OCI-M1 (cell line): ENCODE measurements at regions not wholly inside any gene's neighbourhood (a gene's known extent, or its start where the extent isn't known, plus 50 kb on each side); places are given as distances from the start of the nearest gene placed in this dataset.

Experiments used
- DNase-seq: peaks from one replicate; lab custom pipeline; 2025; lab: John Stamatoyannopoulos, UW

DNA sequence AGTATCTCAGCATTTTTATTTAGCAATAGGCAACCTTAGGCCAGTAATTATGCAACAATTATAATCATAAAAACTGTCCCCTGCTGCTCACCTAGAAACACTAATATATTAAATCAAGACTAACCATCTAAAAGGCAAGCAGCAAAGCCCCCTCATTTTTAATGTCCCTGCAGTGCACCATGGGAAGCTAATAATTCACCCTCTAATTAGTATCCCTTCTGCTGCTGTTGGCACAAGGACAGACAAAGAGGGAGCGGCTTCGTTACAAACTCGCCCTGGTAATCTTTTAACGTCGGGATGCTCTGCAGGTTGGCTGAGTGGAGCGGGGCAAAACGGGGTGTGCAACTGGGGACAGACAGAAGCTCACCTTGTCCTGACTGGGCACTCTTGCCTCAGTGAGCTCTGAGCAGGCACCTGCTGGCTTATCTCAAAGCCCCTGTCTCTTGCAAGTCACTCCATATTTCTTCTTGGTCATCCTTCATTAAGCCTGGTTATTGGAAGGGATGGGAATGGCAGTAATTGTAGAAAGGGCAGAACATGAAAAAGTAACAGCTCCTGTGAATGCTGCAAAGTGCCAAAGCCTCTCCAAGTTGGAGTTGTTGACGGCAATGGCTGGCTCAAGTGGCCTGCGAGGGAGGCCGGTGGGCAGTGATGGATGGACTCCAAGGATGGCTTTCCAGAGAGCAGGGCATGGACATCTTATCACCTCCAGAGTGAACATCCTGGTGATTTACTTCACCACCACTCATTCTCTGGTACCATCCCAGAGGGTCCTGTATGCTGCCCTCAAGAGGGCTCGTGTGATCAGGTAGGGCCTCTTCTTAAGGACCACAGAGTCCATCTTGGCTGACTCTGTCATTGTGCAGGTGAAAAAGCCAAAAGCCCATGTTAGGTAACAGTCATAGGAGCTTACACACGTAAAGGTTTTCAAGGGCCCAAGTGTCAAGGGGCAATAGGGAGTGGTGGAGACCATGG, 219.6 kb upstream of the N4BP1 start:
- no peak for DNase-seq

DNA sequence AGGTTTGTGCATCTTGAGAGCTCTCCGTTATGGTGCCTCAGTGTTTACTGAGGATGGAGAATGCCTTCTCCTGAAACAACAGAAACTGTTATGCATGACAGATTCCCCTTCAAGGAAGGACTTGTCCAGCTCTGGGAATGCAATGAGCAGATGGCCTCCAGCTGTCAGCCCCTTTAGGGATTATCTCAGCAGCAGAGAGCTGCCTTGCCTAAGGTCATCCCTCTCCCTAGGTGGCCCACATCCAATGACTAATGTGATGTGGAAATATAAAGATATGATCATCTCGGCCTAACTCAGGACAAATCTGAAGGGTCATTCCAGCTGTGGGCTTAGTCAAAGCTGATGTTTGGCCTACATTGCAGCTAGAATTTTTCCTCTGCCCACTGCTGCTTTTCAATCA, 214.3 kb upstream of the N4BP1 start:
- no peak for DNase-seq

DNA sequence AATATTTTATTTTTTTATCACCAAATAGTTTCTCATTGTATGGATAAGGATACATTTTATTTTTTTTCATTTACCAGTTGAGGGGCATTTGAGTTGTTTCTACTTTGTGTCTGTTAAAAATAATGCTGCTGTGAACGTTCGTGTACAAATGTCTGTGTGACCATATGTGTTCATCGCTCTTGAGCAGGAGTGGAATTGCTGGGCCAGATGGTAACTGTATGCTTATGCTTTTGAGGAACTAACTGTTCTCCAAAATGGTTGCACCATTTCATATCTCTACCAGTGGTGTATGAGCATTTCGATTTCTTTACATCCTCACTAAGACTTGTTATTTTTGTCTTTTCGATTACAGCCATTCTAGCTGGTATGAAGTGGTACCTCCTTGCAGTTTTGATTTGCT, 212.5 kb upstream of the N4BP1 start:
- DNase-seq, result no peak

DNA sequence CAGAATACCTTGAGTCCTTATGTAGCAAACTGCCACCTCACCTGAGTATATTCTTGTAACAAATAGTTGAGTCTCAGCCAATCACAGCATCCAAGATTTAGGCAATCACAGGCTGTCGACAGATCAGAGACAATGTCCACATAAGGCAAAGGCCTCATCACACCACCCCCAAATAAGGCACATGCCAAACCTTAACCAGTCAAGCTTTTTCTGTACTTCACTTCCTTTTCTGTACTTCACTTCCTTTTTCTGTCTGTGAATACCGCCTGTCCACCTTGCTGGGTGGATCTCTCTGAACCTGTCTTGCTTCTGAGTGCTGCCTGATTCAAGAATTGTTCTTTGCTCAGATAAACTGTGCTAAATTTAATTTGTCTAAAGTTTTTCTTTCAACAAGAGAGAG, 210.4 kb upstream of the N4BP1 start:
- no peak for DNase-seq

DNA sequence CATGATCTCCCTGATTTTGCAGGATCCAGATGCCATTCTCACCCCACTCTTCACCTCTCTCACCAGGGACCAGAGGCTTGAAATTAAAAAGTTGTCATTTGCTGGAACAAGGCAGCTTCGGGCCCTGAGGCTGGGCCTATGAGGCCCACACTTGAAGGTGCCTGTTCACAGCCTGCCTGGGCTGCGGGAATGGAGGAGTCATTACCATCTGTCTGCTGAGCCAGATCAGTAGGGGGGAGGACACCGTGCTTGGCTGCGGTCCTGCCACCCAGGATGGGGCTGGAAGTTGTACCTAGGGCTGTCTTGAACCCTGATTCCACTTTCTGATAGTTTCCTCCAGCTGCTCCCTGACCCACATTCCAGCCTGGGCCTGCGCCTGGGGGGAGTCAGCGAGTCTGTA, 208.3 kb upstream of the N4BP1 start:
- no peak for DNase-seq

DNA sequence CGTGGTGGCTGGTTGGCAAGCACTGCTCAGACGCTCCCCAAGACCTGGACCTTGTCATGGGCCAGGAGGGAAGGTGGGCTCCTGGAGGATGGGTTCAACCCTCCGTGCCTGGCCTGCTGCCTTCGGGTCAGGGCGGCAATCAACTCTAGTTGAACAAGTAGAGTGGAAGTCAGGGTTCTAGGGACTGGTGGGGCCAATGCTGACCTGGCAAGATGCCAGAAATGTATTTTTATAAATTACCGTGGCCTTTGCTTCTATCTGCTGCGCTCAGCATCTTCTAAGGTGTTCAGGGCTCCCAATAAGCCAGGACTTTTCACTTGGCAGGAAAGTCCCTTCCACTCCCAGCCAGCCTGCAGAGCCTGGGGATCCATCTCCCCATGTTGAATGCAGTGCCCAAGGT, 207.1 kb upstream of the N4BP1 start:
- no peak for DNase-seq

DNA sequence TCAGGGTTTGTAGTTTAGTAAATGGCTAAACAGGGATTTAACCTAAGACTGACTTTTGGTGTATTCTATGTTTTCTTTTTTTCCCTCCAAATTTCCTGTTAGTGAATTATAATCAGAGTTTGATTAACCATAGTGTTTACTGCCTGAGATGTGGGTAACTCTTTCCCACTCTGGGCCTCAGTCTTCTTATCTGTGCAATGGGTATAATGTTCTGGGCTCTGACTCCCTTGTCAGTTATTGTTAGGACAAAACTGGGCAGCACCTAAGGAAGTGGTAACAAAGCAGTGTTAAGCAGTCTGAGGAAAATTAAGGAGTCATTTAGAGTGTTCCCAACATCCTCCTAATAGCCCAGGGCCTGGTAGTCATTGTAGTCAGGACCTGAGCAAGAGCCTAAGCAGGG, 206.4 kb upstream of the N4BP1 start:
- DNase-seq, result no peak

DNA sequence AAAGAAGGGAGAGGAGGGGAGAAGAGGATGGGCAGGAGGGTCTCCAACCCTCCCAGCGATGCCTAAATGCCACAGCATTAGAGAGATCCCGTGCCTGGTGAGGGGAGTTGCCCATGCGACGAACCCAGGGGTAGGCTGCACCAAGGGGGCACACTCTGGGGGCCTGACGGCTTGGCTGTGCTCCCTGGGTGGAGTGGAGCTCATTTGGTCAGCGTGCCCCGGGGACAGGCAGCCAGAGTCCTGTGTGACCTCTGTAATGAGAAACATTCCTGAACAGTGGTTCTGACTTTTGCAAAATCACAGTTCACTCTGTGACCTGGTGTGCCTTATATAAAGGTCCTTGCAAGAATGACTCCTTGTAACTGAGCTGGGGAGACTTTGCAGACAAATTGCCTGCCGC, 205.0 kb upstream of the N4BP1 start:
- no peak for DNase-seq

DNA sequence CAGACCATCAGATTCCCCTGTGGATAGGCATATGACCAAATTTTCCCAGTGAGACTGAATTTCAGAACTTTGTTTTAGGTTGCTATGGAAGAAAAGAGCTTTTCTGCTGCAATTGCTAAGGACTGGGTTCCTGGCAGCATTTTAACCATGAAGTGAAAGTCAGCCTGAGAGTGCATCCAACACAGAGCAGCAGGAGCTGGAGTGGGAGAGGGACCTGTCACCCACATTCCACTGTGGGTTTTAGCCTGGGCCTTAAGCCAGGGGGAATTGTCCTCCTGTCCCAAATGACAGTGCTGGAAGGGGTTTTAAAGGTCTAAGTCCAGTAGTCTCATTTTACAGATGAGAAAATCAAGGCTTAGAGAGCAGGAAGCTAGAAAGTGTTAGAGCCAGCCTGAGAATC, 203.5 kb upstream of the N4BP1 start:
- DNase-seq, result no peak

DNA sequence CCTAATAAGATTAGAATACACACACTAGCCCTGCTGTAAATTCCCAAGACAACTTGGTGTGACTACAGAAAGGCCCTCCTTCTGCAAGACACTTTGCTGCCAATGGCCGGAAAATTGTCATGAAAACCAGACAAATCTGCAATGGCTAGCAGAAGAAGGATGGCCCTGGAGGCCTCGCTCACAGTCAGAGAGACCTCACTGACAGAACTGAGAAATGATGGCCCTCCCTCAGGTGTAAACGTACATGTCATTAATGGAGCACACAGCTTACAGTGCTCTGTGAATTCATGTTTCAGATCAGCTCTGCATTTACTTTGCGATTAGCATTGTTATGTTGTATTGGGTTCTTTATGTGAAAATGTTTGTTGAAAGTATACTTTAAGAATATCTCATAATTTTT, 202.9 kb upstream of the N4BP1 start:
- no peak for DNase-seq

DNA sequence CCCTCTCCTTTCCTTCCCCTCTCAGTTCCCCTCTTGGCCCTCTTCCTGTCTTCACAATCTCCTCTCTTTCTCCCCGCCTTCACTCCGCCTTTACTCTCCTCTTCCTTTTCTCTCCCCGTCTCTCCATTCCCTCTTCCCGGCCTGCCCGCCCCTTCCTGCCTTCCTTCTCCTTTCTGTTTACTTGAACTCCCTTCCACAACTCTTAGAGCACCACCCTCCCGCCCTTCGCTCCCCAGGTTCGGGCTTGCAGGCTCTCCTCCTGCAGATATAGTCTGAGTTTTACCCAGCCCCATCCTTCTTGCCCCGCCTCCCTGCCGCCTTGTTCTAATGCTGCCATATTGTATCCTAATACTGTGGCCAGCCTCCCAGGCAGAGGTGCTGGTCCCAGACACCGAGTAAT, 201.5 kb upstream of the N4BP1 start:
- no peak for DNase-seq

DNA sequence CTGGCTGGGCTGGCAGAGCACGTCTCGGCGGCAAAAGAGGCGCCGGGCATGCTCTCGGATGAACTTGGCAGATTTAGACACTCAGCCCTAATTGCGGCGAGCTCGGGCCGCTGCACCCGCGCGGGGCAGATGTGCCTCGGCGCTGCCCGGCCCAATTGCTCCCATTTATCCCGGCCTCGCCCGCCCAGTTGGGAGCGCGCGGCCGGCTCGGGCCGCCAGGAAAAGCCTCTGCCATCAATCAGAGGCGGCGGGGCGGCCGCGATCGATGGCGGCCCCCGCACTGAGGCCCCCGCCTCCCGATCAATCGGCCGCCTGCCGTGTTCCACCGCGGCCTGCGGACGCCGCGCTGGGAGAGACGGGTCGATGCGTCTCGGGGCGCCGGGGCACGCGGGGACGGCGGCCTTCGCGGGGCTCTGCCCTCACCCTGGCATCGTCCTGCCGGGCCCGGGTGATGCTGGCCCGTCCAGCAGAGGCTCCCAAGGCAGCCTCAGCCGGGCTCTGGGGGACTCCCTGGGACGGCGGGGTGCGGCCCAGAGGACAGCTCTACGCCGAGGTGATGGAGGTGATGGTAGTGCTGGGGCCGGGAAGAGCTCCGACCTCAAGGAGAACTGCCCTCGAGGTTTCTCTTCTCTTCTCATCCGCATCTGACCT, 200.9 kb upstream of the N4BP1 start:
- DNase-seq, result no peak

DNA sequence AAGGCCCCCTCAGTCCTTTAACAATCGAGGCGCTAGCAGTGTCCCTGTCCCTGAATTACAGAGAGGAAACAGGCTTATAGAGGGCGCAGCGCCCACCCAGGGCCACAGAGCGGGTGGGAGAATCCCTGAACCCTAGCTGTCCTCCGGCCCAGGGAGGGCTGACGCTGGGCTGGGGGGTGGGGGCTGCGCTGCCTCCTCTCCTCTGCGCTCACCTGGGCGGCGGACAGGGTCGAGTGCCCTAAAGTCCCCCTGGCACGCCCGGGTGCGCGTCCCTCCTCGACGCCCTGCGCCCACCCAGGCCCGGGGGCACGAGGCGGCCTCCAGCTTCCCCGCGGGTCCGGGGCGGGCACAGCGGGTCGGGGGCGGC, 200.4 kb upstream of the N4BP1 start:
- no peak for DNase-seq

DNA sequence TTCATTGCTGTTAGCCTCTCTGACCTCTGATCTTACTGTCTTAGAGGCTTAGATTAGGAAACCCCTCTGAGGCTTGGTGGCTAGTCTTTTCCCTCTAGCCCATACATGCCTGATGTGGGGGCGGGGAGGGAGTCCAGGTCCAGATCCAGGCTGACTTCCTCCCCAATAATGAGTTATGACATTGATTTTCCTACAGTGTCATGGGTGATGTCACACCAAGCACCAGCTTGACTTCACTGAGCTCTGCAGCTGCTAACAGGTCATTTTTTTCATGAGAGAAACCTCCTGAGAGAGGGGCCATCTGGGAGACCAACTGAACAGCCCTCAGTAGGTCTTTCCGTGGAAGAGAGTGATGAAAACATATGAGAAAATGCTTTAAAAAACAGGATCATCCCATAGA, 180.2 kb upstream of the N4BP1 start:
- no peak for DNase-seq

DNA sequence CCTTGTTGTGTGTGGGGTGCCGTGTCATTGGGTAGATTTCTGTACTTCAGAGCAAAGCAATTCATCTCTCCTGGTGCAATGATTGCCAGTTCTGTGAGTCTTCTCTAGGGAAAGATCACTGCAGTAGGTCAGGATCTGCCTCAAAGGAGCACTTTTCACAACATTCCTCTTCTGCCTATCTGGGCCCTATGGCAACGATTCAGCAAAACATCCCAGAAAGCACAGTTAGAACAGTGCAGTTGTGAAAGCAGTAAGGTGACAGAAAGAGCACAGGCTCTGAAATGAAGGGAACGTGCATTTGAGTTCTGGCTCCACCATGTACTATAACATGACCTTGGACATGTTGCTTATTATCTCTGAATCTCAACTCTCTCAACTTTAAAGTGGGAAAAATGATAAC, 178.5 kb upstream of the N4BP1 start:
- no peak for DNase-seq

DNA sequence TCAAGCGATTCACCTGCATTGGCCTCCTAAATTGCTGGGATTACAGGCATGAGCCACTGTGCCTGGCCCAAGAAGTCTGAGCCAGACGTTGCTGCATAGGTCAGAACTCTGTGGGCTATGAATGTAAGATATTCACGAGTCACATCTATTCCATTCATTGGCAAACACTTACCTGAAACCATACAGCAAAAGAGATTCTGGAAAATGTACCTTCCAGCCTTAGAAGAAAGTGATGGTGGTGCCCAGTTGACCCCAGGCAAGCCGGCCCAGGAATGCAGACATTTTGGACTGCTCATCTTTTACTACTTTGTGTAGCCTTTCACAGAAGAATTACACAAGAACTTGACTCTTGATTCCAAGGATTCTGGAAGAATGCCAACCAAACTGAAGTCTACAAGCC, 135.6 kb upstream of the N4BP1 start:
- DNase-seq, result no peak

DNA sequence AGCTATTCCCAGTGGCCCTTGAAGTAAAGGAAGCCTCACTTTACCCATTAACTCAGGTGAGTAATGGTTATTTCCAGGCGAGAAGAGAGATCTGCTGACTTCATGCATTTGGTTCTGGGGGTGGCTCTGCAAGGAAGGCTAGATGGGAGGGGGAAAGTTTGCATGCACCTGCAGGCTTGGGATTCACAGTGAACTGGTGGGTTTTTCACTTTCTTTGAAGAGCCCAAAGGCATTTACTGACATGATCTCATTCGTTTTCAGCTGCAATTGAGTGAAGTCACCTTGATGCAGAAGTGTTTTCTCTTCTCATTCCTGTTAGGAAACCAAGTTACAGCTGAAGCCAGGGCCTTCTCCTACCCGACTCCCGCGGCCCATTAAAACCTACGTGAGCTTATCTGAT, 131.0 kb upstream of the N4BP1 start:
- no peak for DNase-seq

DNA sequence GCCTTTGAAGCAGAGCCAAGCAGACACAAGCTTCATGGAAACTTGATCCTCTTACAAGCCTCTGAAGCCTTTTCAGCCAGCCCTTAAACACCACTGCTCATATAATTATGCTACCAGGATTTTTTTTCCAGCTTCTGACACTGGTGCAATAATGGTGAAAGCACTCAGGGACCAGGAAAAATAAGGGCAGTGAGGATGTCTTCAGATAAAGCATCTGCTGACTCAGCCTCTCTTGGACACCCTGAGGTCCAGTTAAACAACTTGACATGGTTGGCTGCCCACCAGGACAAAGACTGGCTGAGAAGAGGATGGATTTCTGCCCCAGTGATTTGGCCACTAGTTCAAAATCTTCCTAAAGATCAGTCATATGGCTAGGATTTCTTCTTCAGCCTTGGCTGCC, 124.2 kb upstream of the N4BP1 start:
- DNase-seq, result no peak

DNA sequence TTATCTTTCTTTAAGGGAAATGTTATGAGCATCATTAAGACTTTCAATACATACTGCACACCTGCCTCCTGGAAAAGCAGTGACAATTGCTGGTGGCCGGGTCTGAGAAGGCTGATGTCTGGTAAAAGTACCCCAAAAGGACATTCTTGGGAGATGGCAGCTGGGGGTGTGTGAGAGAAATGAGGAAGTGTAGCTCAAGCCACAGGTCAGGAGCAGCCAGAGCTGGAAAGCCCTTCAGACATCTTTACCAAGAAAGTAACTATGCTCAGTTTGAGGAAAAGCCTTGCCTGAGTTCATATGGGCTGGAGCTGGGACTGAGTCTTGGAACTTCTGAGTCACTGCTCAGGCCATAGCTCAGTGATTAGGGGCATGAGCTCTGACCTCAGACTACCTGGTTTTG, 94.7 kb upstream of the N4BP1 start:
- no peak for DNase-seq

DNA sequence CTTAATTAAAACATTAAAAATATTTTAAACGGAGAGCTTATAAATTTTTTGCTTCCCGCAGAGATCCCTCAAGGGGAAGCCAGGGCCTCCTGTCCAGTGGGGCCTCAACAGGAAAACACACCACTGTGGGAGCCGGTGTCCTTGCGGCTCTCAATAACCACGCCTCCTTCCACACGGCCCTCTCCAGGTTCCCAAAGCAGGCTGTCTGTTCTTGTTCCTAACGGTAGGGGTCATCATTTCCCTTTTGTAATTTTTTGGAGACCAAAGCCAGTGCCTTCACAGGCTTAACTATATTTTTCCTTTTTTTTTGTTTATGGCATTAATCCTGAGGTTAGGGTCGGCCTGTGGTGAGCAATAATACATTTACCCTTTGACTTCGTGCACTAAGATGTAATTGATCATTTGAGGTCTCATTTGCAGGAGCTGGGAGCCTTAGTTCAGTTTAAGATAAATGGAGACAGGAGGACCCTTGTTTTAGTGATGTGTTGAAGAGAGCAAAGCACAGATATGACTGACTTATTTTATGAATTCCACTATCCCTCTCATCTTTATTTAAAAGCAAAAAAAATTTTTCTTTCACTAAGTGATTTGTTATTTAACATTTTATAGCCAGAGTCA, 77.5 kb upstream of the N4BP1 start:
- peak; percentile 65 for DNase-seq

DNA sequence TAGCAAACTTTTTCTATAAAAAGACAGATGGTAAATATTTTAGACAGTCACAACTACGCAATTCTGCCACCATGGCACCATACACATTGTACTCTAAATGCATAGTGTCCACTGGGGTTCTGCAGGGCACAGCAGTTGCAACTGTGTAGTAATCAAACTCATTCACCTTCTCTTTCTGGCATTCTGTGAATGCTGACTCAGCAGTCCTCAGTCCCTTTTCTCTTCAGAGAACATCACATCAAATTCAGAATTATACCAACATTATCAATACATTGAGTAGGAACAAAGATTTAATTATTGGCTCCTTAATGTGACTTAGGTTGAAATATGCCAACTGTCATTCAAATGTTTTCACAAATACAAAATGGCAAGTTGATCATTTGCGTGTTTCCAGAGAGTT, 74.2 kb upstream of the N4BP1 start:
- DNase-seq, result no peak

DNA sequence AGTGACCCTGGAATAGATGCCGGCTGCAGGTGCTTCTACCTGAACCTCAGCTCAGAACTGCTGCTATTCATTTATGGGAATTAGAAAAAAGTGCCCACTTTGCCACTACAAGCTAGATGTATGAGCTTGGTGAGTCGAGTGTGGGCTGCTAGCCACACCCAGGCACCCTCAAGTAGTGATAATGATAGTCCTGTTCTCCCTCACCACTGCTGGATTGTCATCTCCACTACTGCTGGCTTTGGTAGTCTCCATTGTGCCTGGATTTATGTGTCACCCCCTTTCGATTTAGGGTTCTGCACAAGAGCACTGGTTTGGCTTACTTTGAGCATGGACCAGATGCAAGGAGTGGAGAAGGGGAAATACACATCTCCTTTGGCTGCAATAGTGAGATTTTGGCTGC, 73.0 kb upstream of the N4BP1 start:
- DNase-seq, result no peak

DNA sequence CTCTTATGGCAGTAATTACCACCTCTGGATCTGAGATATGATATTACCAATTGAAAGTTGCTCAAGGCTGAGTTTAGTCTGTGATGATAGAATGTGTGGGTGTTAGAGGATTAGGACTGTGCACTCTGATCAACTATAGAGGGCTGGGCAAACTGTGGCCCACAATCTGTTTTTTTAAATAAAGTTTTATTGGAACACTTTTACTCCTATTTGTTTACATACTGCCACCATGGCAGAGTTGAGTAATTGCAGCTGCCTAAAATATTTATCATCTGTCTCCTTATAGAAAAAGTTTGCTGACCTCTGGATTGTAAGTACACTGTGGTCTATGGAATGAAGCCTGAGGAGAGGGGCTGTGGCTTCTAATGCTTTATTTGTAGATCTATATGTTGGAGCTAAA, 71.5 kb upstream of the N4BP1 start:
- peak; percentile 1 for DNase-seq
